Naive thymus-derived CD4-positive, alpha-beta T cell (primary cell): ENCODE measurements at regions not wholly inside any gene's neighbourhood (a gene's known extent, or its start where the extent isn't known, plus 50 kb on each side); places are given as distances from the start of the nearest gene placed in this dataset.

Source experiments
- ATAC-seq: fragments of 150-1000 bp; cut with Tn5 transposase; 2 replicates; pipeline ENCODE4 v1.10.0; 2021; ENCODE audit warnings: mild to moderate bottlenecking, moderate library complexity
- CTCF ChIA-PET: fragments of 350-600 bp; sonication (Branson Sonifier 250); formaldehyde crosslinking; loops from one replicate; lab custom pipeline; 2021; ENCODE audit warnings: antibody characterized with exemption; lab: Charles Lee
- POLR2A ChIA-PET: fragments of 350-600 bp; sonication (Branson Sonifier 250); formaldehyde crosslinking; loops from one replicate; lab custom pipeline; 2021; ENCODE audit warnings: antibody characterized with exemption, inconsistent platforms; lab: Charles Lee
- DNase-seq, 9 donors: peaks; one replicate each; pipeline versions ENCODE4 v3.0.0 to v3.0.0-alpha.2; 2020 to 2022; ENCODE audit warnings: mixed read lengths in 1 of 9
- H3K27ac ChIP-seq: one replicate; pipeline ENCODE4 v1.7.0; 2013; ENCODE audit warnings: mild to moderate bottlenecking, low read depth, low read length, moderate library complexity
- H3K27me3 ChIP-seq, 2 donors: one replicate each; pipeline ENCODE4 v1.7.0; 2013; ENCODE audit warnings: low read length in 2 of 2, mild to moderate bottlenecking in 2 of 2, moderate library complexity in 2 of 2; ENCODE audit not compliant: control insufficient read depth in 2 of 2, insufficient read depth in 2 of 2
- H3K36me3 ChIP-seq, 3 experiments: 1 replicate in 2 of 3; 2 replicates in 1 of 3; pipeline ENCODE4 v1.7.0; 2013; ENCODE audit warnings: low read length in 3 of 3, mild to moderate bottlenecking in 3 of 3, moderate library complexity in 1 of 3; ENCODE audit not compliant: insufficient read depth in 3 of 3, control insufficient read depth in 2 of 3
- H3K4me1 ChIP-seq, 2 donors: one replicate each; pipeline ENCODE4 v1.7.0; 2013; ENCODE audit warnings: low read length in 2 of 2, mild to moderate bottlenecking in 2 of 2, moderate library complexity in 1 of 2; ENCODE audit not compliant: control insufficient read depth in 2 of 2, insufficient read depth in 2 of 2
- H3K4me3 ChIP-seq: 2 replicates; pipeline ENCODE4 v1.7.0; 2013; ENCODE audit warnings: mild to moderate bottlenecking, low read length
- H3K9me3 ChIP-seq, 3 experiments: 1 replicate in 2 of 3; 2 replicates in 1 of 3; pipeline ENCODE4 v1.7.0; 2013; ENCODE audit warnings: low read length in 3 of 3; ENCODE audit not compliant: control insufficient read depth in 2 of 3
- H3K27ac Mint-ChIP-seq, 9 donors: one replicate each; pipeline ENCODE4 v1.8.0; 2020 to 2022; ENCODE audit warnings: mixed read lengths in 9 of 9, mild to moderate bottlenecking in 8 of 9, moderate library complexity in 5 of 9, inconsistent platforms in 2 of 9
- H3K27me3 Mint-ChIP-seq, 5 donors: one replicate each; pipeline ENCODE4 v1.8.0; 2021 to 2022; ENCODE audit warnings: mixed read lengths in 5 of 5, mild to moderate bottlenecking in 1 of 5
- H3K36me3 Mint-ChIP-seq, 5 donors: one replicate each; pipeline ENCODE4 v1.8.0; 2020 to 2022; ENCODE audit warnings: mixed read lengths in 5 of 5, mild to moderate bottlenecking in 3 of 5, inconsistent platforms in 1 of 5
- H3K4me1 Mint-ChIP-seq, 7 donors: one replicate each; pipeline ENCODE4 v1.8.0; 2020 to 2022; ENCODE audit warnings: mixed read lengths in 7 of 7, mild to moderate bottlenecking in 3 of 7, inconsistent platforms in 1 of 7
- H3K4me3 Mint-ChIP-seq, 10 donors: one replicate each; pipeline ENCODE4 v1.8.0; 2020 to 2022; ENCODE audit warnings: mild to moderate bottlenecking in 10 of 10, mixed read lengths in 10 of 10, moderate library complexity in 6 of 10, inconsistent platforms in 2 of 10
- H3K9me3 Mint-ChIP-seq, 11 donors: one replicate each; pipeline ENCODE4 v1.8.0; 2020 to 2022; ENCODE audit warnings: mixed read lengths in 11 of 11, mild to moderate bottlenecking in 4 of 11, inconsistent platforms in 1 of 11, moderate library complexity in 1 of 11
- intact Hi-C, 2 donors: fragments of 100-400 bp; cut with micrococcal nuclease; formaldehyde crosslinking; loops; one replicate each; pipeline ENCODE4 v1.15.1; 2023

DNA sequence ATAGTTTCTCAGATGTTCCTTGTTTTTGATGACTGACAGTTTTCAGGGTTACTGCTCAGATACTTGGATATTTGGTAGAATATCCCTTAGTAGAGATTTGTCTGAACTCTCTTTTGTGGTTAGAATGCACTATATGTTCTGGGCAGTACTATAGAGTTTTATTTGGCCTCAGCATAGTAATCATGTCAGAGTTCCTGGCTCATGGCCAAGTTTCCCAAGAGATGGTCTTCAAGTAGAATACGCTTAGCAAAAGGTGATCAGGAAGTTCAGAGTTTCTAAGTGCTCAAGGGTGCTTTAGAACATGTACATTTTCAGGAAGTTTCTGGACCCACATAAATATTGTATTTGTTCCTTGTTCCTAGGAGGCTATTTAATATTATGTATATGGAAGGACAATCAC is 1209.7 kb upstream of the GJE1 start:
- Mint-ChIP-seq H3K4me3 (no peak overlapping the region), H3K27me3 (peaks cover 0 to 16% (median 3%) of the 10 kb centered on the region in 5 donors), H3K4me1 (no peaks in the 10 kb centered on the region), H3K36me3 (no peaks in the 10 kb centered on the region), H3K27ac (no peak overlapping the region), H3K9me3 (no peaks in the 10 kb centered on the region)
- Histone ChIP-seq H3K4me1 (no peaks in the 10 kb centered on the region), H3K4me3 (no peak overlapping the region), H3K9me3 (no peaks in the 10 kb centered on the region), H3K36me3 (no peaks in the 10 kb centered on the region), H3K27me3 (no peaks in the 10 kb centered on the region), H3K27ac (no peak overlapping the region)
- DNase-seq (no peak), ATAC-seq (no peak)
- CTCF ChIA-PET = no interaction called here
- POLR2A ChIA-PET = no interaction called here
- intact Hi-C loops = loop anchor here (5.0 kb wide), 3 partner anchors 639 to 1706 kb away; no protein-coding TSS in a partner anchor

DNA sequence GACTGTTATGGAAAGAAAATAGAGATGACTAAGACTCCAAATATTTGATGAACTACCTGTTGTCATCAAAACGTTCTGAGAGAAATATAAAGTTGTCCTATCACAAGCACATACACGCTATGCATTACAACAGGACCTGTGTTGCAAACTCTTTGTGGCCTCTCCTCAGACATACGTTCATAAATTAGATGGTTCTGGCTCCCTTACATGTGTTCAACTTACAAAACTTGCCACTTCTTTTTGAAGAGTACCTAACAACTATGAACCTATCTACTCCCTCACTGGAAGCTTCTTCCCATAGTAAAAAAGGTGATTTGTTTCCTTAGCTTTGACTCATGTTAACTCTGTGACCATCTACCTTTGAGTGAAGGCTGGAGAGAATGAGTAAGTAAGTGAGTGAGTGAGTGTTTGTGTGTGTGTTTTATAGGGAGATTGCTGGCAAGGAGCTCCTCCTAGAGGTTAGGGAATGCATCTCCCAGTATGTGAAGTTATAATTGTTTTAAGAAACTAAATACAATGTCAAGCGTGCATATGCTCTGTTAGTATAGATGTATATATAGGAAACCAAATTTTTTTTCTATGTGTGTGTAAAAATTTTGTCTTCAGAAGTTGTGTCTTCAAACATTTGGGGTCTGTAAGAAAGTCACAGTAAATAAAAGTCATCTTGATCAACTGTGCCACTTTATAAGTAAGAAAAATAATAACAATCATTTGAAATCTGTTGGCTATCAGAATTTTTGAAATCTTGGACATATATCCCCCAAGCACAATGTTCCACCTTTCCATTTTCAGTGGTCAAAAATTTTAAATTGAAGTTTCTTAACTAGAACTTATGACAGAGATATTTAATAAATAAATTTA is 1211.1 kb upstream of the GJE1 start:
- intact Hi-C loops = loop anchor here (5.0 kb wide), 3 partner anchors 641 to 1704 kb away; no protein-coding TSS in a partner anchor
- no peaks in the 10 kb centered on the region for H3K36me3 Mint-ChIP-seq

DNA sequence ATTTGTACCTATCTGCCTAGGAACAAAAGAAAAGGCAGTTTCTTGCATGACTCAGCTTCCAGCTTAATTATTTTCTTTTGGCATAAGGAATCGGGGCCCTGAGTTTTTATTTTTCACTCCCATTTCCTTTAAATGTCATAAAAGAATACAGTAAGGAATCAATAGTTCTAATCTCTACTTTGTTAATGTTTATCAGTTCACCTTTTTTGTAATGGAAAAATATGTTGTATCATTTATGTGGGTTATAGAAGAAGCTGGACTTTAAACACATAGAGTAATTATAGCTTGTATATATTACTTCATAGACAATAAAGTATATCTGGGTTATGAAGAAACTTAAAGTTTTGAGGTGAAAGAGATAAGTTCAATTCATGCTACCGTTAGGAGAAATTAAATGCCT is 1214.8 kb upstream of the GJE1 start:
- DNase-seq (no peak), ATAC-seq (no peak)
- H3K9me3 Mint-ChIP-seq = no peaks in the 10 kb centered on the region
- peaks cover 0 to 1% (median 0%) of the 10 kb centered on the region in 7 donors for H3K4me1 Mint-ChIP-seq
- no peak overlapping the region for H3K4me3 ChIP-seq
- no peaks in the 10 kb centered on the region for H3K36me3 Mint-ChIP-seq
- H3K9me3 ChIP-seq = no peaks in the 10 kb centered on the region
- H3K4me1 ChIP-seq = no peaks in the 10 kb centered on the region
- ChIA-PET CTCF (no interaction called here), POLR2A (no interaction called here)
- peaks cover 0 to 13% (median under 1%) of the 10 kb centered on the region in 5 donors for H3K27me3 Mint-ChIP-seq
- no peaks in the 10 kb centered on the region for H3K27me3 ChIP-seq
- H3K27ac Mint-ChIP-seq = no peak overlapping the region
- intact Hi-C loops = no loop called here
- H3K4me3 Mint-ChIP-seq = no peak overlapping the region
- H3K36me3 ChIP-seq = no peaks in the 10 kb centered on the region
- no peak overlapping the region for H3K27ac ChIP-seq

More for the DNA sequence above, 1211.1 kb upstream of the GJE1 start:
- no peaks in the 10 kb centered on the region for H3K9me3 ChIP-seq
- no peak overlapping the region for H3K4me3 ChIP-seq
- ChIA-PET POLR2A (no interaction called here), CTCF (no interaction called here)
- Mint-ChIP-seq H3K4me3 (no peak overlapping the region), H3K27me3 (peaks cover 0 to 15% (median 3%) of the 10 kb centered on the region in 5 donors), H3K27ac (no peak overlapping the region), H3K9me3 (no peaks in the 10 kb centered on the region), H3K4me1 (no peaks in the 10 kb centered on the region)
- no peak overlapping the region for H3K27ac ChIP-seq
- no peaks in the 10 kb centered on the region for H3K36me3 ChIP-seq
- H3K4me1 ChIP-seq = no peaks in the 10 kb centered on the region
- no peak for DNase-seq
- ATAC-seq = no peak
- no peaks in the 10 kb centered on the region for H3K27me3 ChIP-seq

DNA sequence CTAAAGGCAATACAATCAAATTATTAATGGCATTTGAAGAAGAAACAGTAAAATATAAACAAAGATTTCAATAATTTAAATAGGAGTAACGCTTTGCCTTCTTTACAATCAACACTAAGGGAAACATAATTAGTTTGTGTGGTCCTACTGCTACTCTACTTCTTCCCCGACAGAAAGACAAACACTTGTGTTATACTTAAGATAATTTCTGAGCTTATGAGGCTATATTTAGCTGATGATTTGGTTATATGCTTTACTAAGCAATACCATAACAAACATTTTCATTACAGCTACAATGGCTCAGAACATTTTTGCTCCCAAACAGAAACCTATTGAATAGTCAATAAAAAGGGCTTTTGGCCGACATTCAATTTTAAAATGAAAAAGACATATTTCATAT is 1217.2 kb upstream of the GJE1 start:
- DNase-seq = no peak
- ChIA-PET POLR2A (no interaction called here), CTCF (no interaction called here)
- H3K27me3 Mint-ChIP-seq = peaks cover 0 to 11% (median 0%) of the 10 kb centered on the region in 5 donors
- no peaks in the 10 kb centered on the region for H3K9me3 ChIP-seq
- H3K9me3 Mint-ChIP-seq = no peaks in the 10 kb centered on the region
- H3K27ac ChIP-seq = no peak overlapping the region
- H3K4me3 Mint-ChIP-seq = no peak overlapping the region
- no peak for ATAC-seq
- no peak overlapping the region for H3K27ac Mint-ChIP-seq
- H3K4me3 ChIP-seq = no peak overlapping the region
- H3K36me3 ChIP-seq = no peaks in the 10 kb centered on the region
- no peaks in the 10 kb centered on the region for H3K27me3 ChIP-seq
- intact Hi-C loops = no loop called here
- H3K36me3 Mint-ChIP-seq = no peaks in the 10 kb centered on the region
- peaks cover 0 to 1% (median 0%) of the 10 kb centered on the region in 7 donors for H3K4me1 Mint-ChIP-seq
- no peaks in the 10 kb centered on the region for H3K4me1 ChIP-seq

DNA sequence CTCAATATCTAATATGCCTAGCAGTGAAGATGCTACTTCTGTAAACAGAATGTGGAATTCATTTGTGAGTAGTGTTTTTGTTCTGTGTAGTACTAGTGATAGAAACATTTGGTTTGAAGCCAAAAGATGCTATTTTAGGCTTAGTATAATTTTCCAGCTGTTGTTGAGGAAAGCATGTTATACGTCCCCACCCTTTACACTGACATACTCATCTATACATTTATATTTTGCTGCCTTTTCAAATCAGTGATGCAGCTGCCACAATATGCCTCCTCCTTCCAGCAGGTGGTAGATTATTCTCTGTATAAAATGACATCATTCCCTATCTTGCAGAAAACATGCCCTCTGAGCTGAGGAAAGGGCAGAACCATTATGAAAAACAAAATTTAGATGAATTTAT is 1217.6 kb upstream of the GJE1 start:
- H3K4me1 ChIP-seq = no peaks in the 10 kb centered on the region
- no peak for DNase-seq
- H3K4me3 Mint-ChIP-seq = no peak overlapping the region
- ChIA-PET CTCF (no interaction called here), POLR2A (interaction anchor here (0.5 kb wide), 1 partner anchor 568 kb away, joined by 3 read pairs; no protein-coding TSS in a partner anchor)
- no peak overlapping the region for H3K4me3 ChIP-seq
- intact Hi-C loops = no loop called here
- no peak overlapping the region for H3K27ac Mint-ChIP-seq
- peaks cover 0 to 9% (median 0%) of the 10 kb centered on the region in 5 donors for H3K27me3 Mint-ChIP-seq
- H3K9me3 ChIP-seq = no peaks in the 10 kb centered on the region
- peaks cover 0 to 1% (median 0%) of the 10 kb centered on the region in 7 donors for H3K4me1 Mint-ChIP-seq
- H3K9me3 Mint-ChIP-seq = no peaks in the 10 kb centered on the region
- no peak overlapping the region for H3K27ac ChIP-seq
- no peaks in the 10 kb centered on the region for H3K36me3 Mint-ChIP-seq
- H3K27me3 ChIP-seq = no peaks in the 10 kb centered on the region
- H3K36me3 ChIP-seq = no peaks in the 10 kb centered on the region
- no peak for ATAC-seq

GRCh38 chr6:140912686-140913085 is 1220.0 kb upstream of the GJE1 start:
- Histone ChIP-seq H3K9me3 (no peaks in the 10 kb centered on the region), H3K4me3 (no peak overlapping the region), H3K36me3 (no peaks in the 10 kb centered on the region), H3K4me1 (no peaks in the 10 kb centered on the region), H3K27ac (no peak overlapping the region), H3K27me3 (no peaks in the 10 kb centered on the region)
- ChIA-PET CTCF (no interaction called here), POLR2A (no interaction called here)
- no peak overlapping the region for H3K27ac Mint-ChIP-seq
- intact Hi-C loops = loop anchor here in 1 of 2 donors (5.0 kb wide), 1 partner anchor 650 kb away; no protein-coding TSS in a partner anchor
- H3K9me3 Mint-ChIP-seq = no peaks in the 10 kb centered on the region
- H3K27me3 Mint-ChIP-seq = peaks cover 0 to 6% (median 0%) of the 10 kb centered on the region in 5 donors
- H3K4me1 Mint-ChIP-seq = peaks cover 0 to 1% (median 0%) of the 10 kb centered on the region in 7 donors
- DNase-seq (no peak), ATAC-seq (no peak)
- H3K36me3 Mint-ChIP-seq = no peaks in the 10 kb centered on the region
- no peak overlapping the region for H3K4me3 Mint-ChIP-seq
